GM21360 (cell line): ENCODE measurements at regions not wholly inside any gene's neighbourhood (a gene's known extent, or its start where the extent isn't known, plus 50 kb on each side); places are given as distances from the start of the nearest gene placed in this dataset.

ENCODE experiments used
- ATAC-seq: cut with Tn5 transposase; IDR thresholded peaks from one replicate; pipeline ENCODE4 v1.9.1; 2021; ENCODE audit warnings: mild to moderate bottlenecking, moderate library complexity; ENCODE audit not compliant: unreplicated experiment

- ATAC-seq = no peak
These were observed 177.2 kb downstream of the GPAM start for GRCh38 chr10:112006407-112006806.

GRCh38 chr10:112006831-112007230, 176.7 kb downstream of the GPAM start:
- no peak for ATAC-seq

GRCh38 chr10:112022196-112022595, 161.4 kb downstream of the GPAM start:
- ATAC-seq = no peak

GRCh38 chr10:112024079-112024478, 159.5 kb downstream of the GPAM start:
- no peak for ATAC-seq

GRCh38 chr10:112025228-112025627, 158.3 kb downstream of the GPAM start:
- no peak for ATAC-seq

- ATAC-seq = no peak
These were observed 157.1 kb downstream of the GPAM start for GRCh38 chr10:112026438-112026837.

- ATAC-seq = no peak
These were observed 155.8 kb downstream of the GPAM start for GRCh38 chr10:112027731-112028280.

- ATAC-seq = no peak
These were observed 153.1 kb downstream of the GPAM start for GRCh38 chr10:112030431-112030830.

GRCh38 chr10:112039823-112040222, 143.7 kb downstream of the GPAM start:
- ATAC-seq = no peak

- ATAC-seq = no peak
These were observed 142.9 kb downstream of the GPAM start for GRCh38 chr10:112040696-112041095.

- ATAC-seq = no peak
These were observed 137.6 kb downstream of the GPAM start for GRCh38 chr10:112045938-112046337.

- ATAC-seq = no peak
These were observed 135.9 kb downstream of the GPAM start for GRCh38 chr10:112047674-112048073.

- ATAC-seq = no peak
These were observed 131.4 kb downstream of the GPAM start for GRCh38 chr10:112052166-112052565.

- ATAC-seq = no peak
These were observed 129.7 kb downstream of the GPAM start for GRCh38 chr10:112053895-112054294.

GRCh38 chr10:112054516-112054915, 129.0 kb downstream of the GPAM start:
- no peak for ATAC-seq

GRCh38 chr10:112057072-112057471, 126.5 kb downstream of the GPAM start:
- ATAC-seq = no peak

- no peak for ATAC-seq
These were observed 124.3 kb downstream of the GPAM start for GRCh38 chr10:112059220-112059619.

GRCh38 chr10:112071596-112072133, 111.9 kb downstream of the GPAM start:
- ATAC-seq = no peak

GRCh38 chr10:112078003-112078402, 105.6 kb downstream of the GPAM start:
- ATAC-seq = no peak

GRCh38 chr10:112080231-112080630, 103.3 kb downstream of the GPAM start:
- ATAC-seq = no peak

- no peak for ATAC-seq
These were observed 101.4 kb downstream of the GPAM start for GRCh38 chr10:112082120-112082519.

GRCh38 chr10:112083472-112083871, 100.1 kb downstream of the GPAM start:
- ATAC-seq = no peak

GRCh38 chr10:112087953-112088456, 95.6 kb downstream of the GPAM start:
- no peak for ATAC-seq
